Nephron progenitor cell (in vitro differentiated cells): ENCODE measurements at regions not wholly inside any gene's neighbourhood (a gene's known extent, or its start where the extent isn't known, plus 50 kb on each side); places are given as distances from the start of the nearest gene placed in this dataset.

Experiments used
- DNase-seq: peaks from one replicate; pipeline ENCODE4 v3.0.0; 2021
- H3K27ac Mint-ChIP-seq: 2 replicates; pipeline ENCODE4 v1.8.0; 2021; ENCODE audit warnings: mild to moderate bottlenecking, moderate library complexity, mixed read lengths
- H3K27me3 Mint-ChIP-seq: 2 replicates; pipeline ENCODE4 v1.8.0; 2021; ENCODE audit warnings: mild to moderate bottlenecking, low read depth, mixed read lengths; ENCODE audit not compliant: poor library complexity
- H3K36me3 Mint-ChIP-seq: 2 replicates; pipeline ENCODE4 v1.8.0; 2021; ENCODE audit warnings: low read depth, mixed read lengths
- H3K4me1 Mint-ChIP-seq: 2 replicates; pipeline ENCODE4 v1.8.0; 2021; ENCODE audit warnings: mixed read lengths
- H3K4me3 Mint-ChIP-seq: 2 replicates; pipeline ENCODE4 v1.8.0; 2021; ENCODE audit warnings: mild to moderate bottlenecking, moderate library complexity, mixed read lengths
- H3K9me3 Mint-ChIP-seq: 2 replicates; pipeline ENCODE4 v1.8.0; 2021; ENCODE audit warnings: mild to moderate bottlenecking, moderate library complexity, mixed read lengths
- TF ChIP-seq, protein P1 (sequence below): fragments of 200-600 bp; sonication (generic); IDR thresholded peaks from 2 replicates; pipeline ENCODE4 v1.5.0; 2021; ENCODE audit warnings: antibody characterized with exemption

DNA sequence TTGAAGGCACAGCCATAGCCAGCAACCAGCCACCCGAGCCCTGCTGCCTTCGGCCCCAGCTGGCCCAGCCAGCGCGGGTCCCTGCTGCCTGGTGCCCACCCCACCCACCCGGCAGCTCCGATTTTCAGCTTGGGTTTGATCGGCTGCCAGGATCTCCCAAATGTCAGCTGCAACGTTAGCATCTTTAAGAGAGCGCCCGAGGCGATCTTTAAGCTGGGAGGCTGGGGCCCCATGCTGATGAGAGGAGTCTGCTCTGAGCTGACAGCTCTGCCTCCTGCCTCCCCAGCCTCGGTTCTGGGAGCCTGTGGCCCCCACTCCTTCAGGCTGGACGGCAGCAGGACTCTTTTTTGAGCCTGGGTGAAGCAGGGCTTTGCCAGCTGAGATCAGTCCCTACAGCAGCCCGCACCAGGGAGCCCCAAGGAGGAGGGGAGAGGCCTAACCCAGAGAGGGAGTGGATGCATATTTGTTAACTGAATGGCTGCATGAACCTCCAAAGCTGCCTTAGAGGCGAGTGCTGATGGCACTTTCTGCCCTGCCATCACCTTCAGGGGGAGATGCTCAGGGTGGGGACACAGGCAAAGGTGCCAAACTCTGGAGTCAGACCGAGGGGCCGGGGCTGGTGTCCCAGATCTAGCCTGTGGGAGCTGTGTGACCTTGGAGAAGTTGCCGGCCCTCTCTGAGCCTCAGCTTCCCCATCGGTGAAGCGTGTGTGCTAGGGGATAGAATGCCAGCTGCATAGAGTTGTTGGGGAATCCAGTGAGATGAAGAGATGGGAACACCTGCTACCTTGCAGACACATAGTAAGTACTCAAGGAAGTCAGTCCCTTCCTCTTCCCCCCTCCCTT, 165.5 kb downstream of the C9orf50 start:
- Mint-ChIP-seq H3K4me3 (no peak overlapping the region), H3K27me3 (peaks cover 5% of the 10 kb centered on the region), H3K9me3 (no peaks in the 10 kb centered on the region), H3K4me1 (peaks cover 62% of the 10 kb centered on the region), H3K27ac (no peak overlapping the region), H3K36me3 (no peaks in the 10 kb centered on the region)
- TF ChIP-seq, protein P1, sequence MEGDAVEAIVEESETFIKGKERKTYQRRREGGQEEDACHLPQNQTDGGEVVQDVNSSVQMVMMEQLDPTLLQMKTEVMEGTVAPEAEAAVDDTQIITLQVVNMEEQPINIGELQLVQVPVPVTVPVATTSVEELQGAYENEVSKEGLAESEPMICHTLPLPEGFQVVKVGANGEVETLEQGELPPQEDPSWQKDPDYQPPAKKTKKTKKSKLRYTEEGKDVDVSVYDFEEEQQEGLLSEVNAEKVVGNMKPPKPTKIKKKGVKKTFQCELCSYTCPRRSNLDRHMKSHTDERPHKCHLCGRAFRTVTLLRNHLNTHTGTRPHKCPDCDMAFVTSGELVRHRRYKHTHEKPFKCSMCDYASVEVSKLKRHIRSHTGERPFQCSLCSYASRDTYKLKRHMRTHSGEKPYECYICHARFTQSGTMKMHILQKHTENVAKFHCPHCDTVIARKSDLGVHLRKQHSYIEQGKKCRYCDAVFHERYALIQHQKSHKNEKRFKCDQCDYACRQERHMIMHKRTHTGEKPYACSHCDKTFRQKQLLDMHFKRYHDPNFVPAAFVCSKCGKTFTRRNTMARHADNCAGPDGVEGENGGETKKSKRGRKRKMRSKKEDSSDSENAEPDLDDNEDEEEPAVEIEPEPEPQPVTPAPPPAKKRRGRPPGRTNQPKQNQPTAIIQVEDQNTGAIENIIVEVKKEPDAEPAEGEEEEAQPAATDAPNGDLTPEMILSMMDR, result no peak
- no peak for DNase-seq

DNA sequence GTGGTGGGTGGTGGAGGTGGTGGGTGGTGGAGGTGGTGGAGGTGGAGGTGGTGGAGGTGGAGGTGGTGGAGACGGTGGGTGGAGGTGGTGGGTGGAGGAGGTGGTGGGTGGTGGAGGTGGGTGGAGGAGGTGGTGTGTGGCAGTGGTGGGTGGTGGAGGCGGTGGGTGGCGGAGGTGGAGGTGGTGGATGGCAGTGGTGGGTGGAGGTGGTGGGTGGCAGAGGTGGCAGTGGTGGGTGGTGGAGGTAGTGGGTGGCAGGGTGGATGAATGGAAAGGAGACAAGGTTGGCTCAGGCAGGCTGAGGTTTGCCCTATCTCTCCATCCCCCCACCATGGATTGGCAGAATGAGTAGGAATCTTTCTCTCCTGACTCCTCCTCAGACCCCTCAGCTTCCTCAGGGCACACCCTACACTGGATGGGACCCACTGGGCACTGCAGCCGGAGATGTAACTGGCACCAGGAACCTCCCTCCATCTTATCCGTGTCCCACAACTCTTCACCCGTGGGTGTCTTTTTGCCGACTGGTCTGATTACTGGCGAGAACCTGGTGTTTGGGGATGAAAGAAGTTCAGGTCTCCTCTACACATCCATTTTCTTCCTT, 166.3 kb downstream of the C9orf50 start:
- Mint-ChIP-seq H3K36me3 (no peaks in the 10 kb centered on the region), H3K27me3 (peaks cover 5% of the 10 kb centered on the region), H3K27ac (no peak overlapping the region), H3K4me3 (no peak overlapping the region), H3K9me3 (no peaks in the 10 kb centered on the region), H3K4me1 (peaks cover 62% of the 10 kb centered on the region)
- TF ChIP-seq, protein P1, result no peak
- no peak for DNase-seq

DNA sequence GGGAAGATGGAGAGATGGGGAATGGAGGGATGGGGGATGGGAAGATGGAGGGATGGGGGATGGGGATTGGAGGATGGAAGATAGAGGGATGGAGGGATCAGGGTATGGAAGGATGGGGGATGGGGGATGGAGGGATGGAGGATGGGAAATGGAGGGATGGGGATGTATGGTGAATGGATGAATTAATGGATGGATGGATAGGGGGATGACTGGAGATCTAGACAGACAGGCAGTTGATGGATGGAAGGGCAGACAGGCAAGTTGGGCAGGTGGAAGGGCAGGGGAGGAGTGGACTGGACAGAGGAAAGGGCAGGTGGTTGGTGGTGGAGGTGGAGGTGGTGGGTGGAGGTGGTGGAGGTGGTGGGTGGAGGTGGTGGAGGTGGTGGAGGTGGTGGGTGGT, 167.2 kb downstream of the C9orf50 start:
- H3K27me3 Mint-ChIP-seq, result peaks cover 5% of the 10 kb centered on the region
- TF ChIP-seq, protein P1, result no peak
- no peaks in the 10 kb centered on the region for H3K9me3 Mint-ChIP-seq
- H3K4me1 Mint-ChIP-seq, result peaks cover 70% of the 10 kb centered on the region
- H3K36me3 Mint-ChIP-seq, result no peaks in the 10 kb centered on the region
- DNase-seq, result no peak
- H3K27ac Mint-ChIP-seq, result no peak overlapping the region
- H3K4me3 Mint-ChIP-seq, result no peak overlapping the region

DNA sequence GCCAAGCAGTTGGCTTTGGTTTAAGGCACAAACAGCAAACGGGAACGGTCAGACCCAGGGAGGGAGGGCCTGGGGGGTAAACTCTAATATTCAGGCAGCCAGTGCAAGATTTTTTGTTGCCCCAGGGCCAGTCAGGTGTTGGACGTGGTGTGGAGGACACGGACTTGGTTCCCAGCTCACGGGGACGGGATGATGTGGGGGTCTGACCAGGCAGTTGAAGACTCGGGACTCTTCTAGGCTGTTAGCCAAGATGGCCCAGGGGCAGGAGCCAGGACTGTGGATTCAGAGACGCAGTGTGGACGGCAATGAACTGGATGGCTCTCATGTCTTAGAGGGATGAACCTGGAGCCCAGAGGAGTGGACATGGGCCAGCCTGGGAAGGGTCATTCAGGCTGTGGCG, 169.2 kb downstream of the C9orf50 start:
- H3K27me3 Mint-ChIP-seq, result no peaks in the 10 kb centered on the region
- peaks cover 63% of the 10 kb centered on the region for H3K4me1 Mint-ChIP-seq
- TF ChIP-seq, protein P1, result no peak
- H3K4me3 Mint-ChIP-seq, result no peak overlapping the region
- peak overlapping the region; percentile 66 for H3K27ac Mint-ChIP-seq
- DNase-seq, result no peak
- peaks cover 6% of the 10 kb centered on the region for H3K9me3 Mint-ChIP-seq
- no peaks in the 10 kb centered on the region for H3K36me3 Mint-ChIP-seq

DNA sequence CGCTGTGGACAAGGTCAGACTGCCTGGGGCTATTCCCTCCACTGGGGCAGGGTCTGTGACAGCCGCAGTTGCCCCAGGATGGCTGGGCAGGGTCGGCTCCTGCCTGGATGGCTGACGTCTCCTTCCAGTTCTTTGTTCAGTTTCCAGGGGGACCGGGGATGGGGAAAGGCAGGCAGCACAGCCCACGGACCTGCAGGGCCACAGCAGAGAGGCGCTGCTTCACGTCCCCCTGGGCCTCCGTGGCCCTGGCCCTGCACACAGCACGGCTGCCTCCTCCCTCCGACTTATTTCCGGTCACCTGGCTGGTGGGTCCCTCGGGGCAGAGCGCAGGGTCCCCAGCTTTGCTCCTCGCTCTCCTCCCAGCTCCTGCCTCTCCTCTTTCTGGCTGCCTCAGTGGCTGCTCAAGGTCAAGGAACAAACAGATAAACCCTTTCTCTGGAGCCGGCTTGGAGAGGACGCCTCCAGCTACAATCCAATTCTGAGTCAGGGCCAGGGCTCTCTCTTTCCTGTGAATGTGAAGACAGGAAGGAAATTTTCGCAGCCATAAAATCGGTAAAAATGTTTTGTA, 169.7 kb downstream of the C9orf50 start:
- H3K4me1 Mint-ChIP-seq, result peaks cover 58% of the 10 kb centered on the region
- DNase-seq, result no peak
- H3K27me3 Mint-ChIP-seq, result no peaks in the 10 kb centered on the region
- H3K4me3 Mint-ChIP-seq, result no peak overlapping the region
- H3K27ac Mint-ChIP-seq, result peak overlapping the region; percentile 66
- TF ChIP-seq, protein P1, result no peak
- no peaks in the 10 kb centered on the region for H3K36me3 Mint-ChIP-seq
- peaks cover 6% of the 10 kb centered on the region for H3K9me3 Mint-ChIP-seq
